Uterus (tissue), 3 donors: ENCODE measurements at regions not wholly inside any gene's neighbourhood (a gene's known extent, or its start where the extent isn't known, plus 50 kb on each side); places are given as distances from the start of the nearest gene placed in this dataset.

ENCODE experiments used
- DNase-seq, 2 donors: peaks; one replicate each; pipeline ENCODE4 v3.0.0-alpha.2; 2019 to 2020
- H3K27ac ChIP-seq, 2 donors: fragments of 200-600 bp; sonication (generic); 1 replicate in 1 of 2; 2 replicates in 1 of 2; pipeline ENCODE4 v1.5.1; 2016 to 2018
- H3K27me3 ChIP-seq, 2 donors: fragments of 200-600 bp; sonication (generic); one replicate each; pipeline ENCODE4 v1.5.1; 2018 to 2019; ENCODE audit warnings: control low read depth in 1 of 2
- H3K36me3 ChIP-seq, 2 donors: fragments of 200-600 bp; sonication (generic); one replicate each; pipeline ENCODE4 v1.5.1; 2019; ENCODE audit warnings: control low read depth in 1 of 2
- H3K4me1 ChIP-seq, 2 donors: fragments of 200-600 bp; sonication (generic); one replicate each; pipeline ENCODE4 v1.5.1; 2018 to 2019; ENCODE audit warnings: control low read depth in 1 of 2
- H3K4me3 ChIP-seq, 2 donors: fragments of 200-600 bp; sonication (generic); 1 replicate in 1 of 2; 2 replicates in 1 of 2; pipeline ENCODE4 v1.5.1; 2018 to 2019; ENCODE audit warnings: mild to moderate bottlenecking in 1 of 2
- H3K9me3 ChIP-seq, 2 donors: fragments of 200-600 bp; sonication (generic); one replicate each; pipeline ENCODE4 v1.5.1; 2019; ENCODE audit warnings: control low read depth in 1 of 2
- CTCF ChIP-seq, 4 experiments: fragments of 200-600 bp in 2 of 4; fragments of 450-650 bp in 2 of 4; sonication (generic) in 2 of 4; IDR thresholded peaks; one replicate each; pipeline ENCODE4 v1.5.1; 2016 to 2019; ENCODE audit warnings: antibody characterized with exemption in 4 of 4, mild to moderate bottlenecking in 2 of 4, moderate library complexity in 1 of 4
- POLR2A ChIP-seq, 2 donors: fragments of 450-650 bp; IDR thresholded peaks; one replicate each; pipeline ENCODE4 v1.6.1; 2016; ENCODE audit warnings: antibody characterized with exemption in 2 of 2, mild to moderate bottlenecking in 1 of 2, moderate library complexity in 1 of 2
- intact Hi-C: fragments of 100-400 bp; cut with DNase I; formaldehyde crosslinking; loops from one replicate; pipeline ENCODE4 v1.15.1; 2023; ENCODE audit warnings: low total_unique reads
- donor health status: DM: yes; HTN: yes; CAD: no.

- DNase-seq: no peak
- H3K4me1 ChIP-seq: no peaks in the 10 kb centered on the region
- no peaks in the 10 kb centered on the region for H3K9me3 ChIP-seq
- H3K27me3 ChIP-seq: no peaks in the 10 kb centered on the region
- H3K27ac ChIP-seq: no peak overlapping the region
- H3K36me3 ChIP-seq: peaks cover 0 to 5% of the 10 kb centered on the region in 2 donors
- no peak for TF ChIP-seq CTCF (IDR thresholded peaks at IDR 0.05)
- TF ChIP-seq POLR2A (IDR thresholded peaks at IDR 0.05): no peak
- no peak overlapping the region for H3K4me3 ChIP-seq
- intact Hi-C loops: no loop called here
Measured at GRCh38 chr18:34038086-34038485, 186.6 kb downstream of the NOL4 start.

DNA sequence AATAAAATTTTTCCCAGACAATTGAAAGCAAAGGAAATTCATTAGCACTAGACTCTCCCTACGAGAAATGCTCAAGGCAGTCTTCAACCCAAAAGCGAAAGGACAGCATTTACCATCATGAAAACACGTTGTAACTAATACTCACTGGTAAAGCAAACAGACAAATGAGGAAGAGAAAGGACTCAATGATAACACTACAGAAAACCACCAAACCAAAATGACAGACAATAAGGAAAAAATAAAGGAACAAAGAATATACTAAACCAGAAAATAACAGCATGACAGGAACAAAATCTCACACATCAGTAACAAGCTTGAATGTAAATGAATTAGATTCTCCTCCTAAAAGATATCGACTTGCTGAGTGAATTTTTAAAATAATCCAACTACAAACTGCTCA lies 190.7 kb downstream of the NOL4 start:
- Histone ChIP-seq H3K36me3 (peaks cover 0 to 5% of the 10 kb centered on the region in 2 donors), H3K27me3 (no peaks in the 10 kb centered on the region), H3K4me1 (no peaks in the 10 kb centered on the region), H3K9me3 (no peaks in the 10 kb centered on the region), H3K27ac (no peak overlapping the region), H3K4me3 (no peak overlapping the region)
- no peak for DNase-seq
- intact Hi-C loops: no loop called here
- TF ChIP-seq POLR2A (IDR thresholded peaks at IDR 0.05) (no peak), CTCF (IDR thresholded peaks at IDR 0.05) (no peak)

- intact Hi-C loops: no loop called here
- no peak overlapping the region for H3K27ac ChIP-seq
- peaks cover 0 to 5% of the 10 kb centered on the region in 2 donors for H3K36me3 ChIP-seq
- H3K9me3 ChIP-seq: no peaks in the 10 kb centered on the region
- no peaks in the 10 kb centered on the region for H3K27me3 ChIP-seq
- TF ChIP-seq POLR2A (IDR thresholded peaks at IDR 0.05) (no peak), CTCF (IDR thresholded peaks at IDR 0.05) (no peak)
- H3K4me1 ChIP-seq: no peaks in the 10 kb centered on the region
- H3K4me3 ChIP-seq: no peak overlapping the region
- no peak for DNase-seq
Measured at GRCh38 chr18:34031810-34032209, 192.9 kb downstream of the NOL4 start.

DNA sequence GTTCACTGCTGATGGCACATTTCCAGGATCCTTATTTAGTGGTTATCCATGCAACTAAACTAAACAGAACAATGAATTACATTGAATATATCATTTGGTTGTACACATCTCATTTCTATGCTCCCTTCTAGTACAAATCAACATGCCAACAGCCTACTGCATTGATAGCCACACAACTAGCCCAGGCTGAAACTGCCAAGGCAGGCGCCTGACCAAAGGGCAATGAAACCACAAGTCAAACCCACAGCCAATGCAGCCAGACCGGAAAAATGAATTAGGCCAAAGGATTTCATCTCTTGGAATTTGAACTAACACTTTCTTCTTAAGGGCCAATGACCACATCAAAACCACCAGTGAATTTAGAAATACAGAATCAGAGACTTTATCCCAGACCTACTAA lies 196.4 kb downstream of the NOL4 start:
- intact Hi-C loops: no loop called here
- H3K36me3 ChIP-seq: no peaks in the 10 kb centered on the region
- DNase-seq: no peak
- H3K27ac ChIP-seq: no peak overlapping the region
- no peak for TF ChIP-seq POLR2A (IDR thresholded peaks at IDR 0.05)
- no peaks in the 10 kb centered on the region for H3K27me3 ChIP-seq
- H3K4me3 ChIP-seq: no peak overlapping the region
- H3K9me3 ChIP-seq: no peaks in the 10 kb centered on the region
- no peaks in the 10 kb centered on the region for H3K4me1 ChIP-seq

GRCh38 chr18:34025191-34025801 lies 199.4 kb downstream of the NOL4 start:
- no peaks in the 10 kb centered on the region for H3K4me1 ChIP-seq
- H3K27ac ChIP-seq: no peak overlapping the region
- no peaks in the 10 kb centered on the region for H3K36me3 ChIP-seq
- H3K4me3 ChIP-seq: no peak overlapping the region
- no peaks in the 10 kb centered on the region for H3K27me3 ChIP-seq
- no peak for DNase-seq
- TF ChIP-seq CTCF (IDR thresholded peaks at IDR 0.05): no peak
- TF ChIP-seq POLR2A (IDR thresholded peaks at IDR 0.05): no peak
- H3K9me3 ChIP-seq: no peaks in the 10 kb centered on the region
- intact Hi-C loops: no loop called here

DNA sequence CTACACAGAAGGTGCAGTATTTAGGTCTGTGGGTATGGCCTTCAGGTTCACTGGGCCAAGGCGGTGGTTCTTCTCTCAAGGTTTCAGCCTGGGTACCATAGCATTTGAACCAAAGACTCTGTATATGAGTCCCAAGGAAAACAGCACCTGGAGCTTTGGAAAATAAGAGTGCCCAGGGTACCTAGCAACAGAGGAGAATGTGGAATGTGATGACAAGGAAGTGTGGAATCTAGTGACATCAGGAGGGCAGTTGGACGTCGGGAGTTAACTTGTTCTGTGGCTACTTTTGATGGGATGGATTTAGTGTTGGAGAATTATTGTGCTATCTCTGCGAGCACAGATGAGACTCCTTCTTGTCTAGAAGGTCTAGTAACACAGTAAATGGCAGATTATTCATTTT lies 201.2 kb downstream of the NOL4 start:
- DNase-seq: no peak

More for the DNA sequence above, 201.2 kb downstream of the NOL4 start:
- no peaks in the 10 kb centered on the region for H3K9me3 ChIP-seq
- no peaks in the 10 kb centered on the region for H3K36me3 ChIP-seq
- TF ChIP-seq CTCF (IDR thresholded peaks at IDR 0.05) (no peak), POLR2A (IDR thresholded peaks at IDR 0.05) (no peak)
- H3K27me3 ChIP-seq: no peaks in the 10 kb centered on the region
- no peak overlapping the region for H3K4me3 ChIP-seq
- intact Hi-C loops: no loop called here
- no peak overlapping the region for H3K27ac ChIP-seq
- no peaks in the 10 kb centered on the region for H3K4me1 ChIP-seq
